Neural progenitor cell (in vitro differentiated cells): ENCODE measurements at regions not wholly inside any gene's neighbourhood (a gene's known extent, or its start where the extent isn't known, plus 50 kb on each side); places are given as distances from the start of the nearest gene placed in this dataset.

Experiments
- CTCF ChIP-seq: fragments of 200-600 bp; sonication (generic); IDR thresholded peaks from 2 replicates; pipeline ENCODE4 v1.5.1; 2017; ENCODE audit warnings: antibody characterized with exemption, mild to moderate bottlenecking
- EZH2 ChIP-seq: fragments of 200-600 bp; sonication (generic); IDR thresholded peaks from 2 replicates; pipeline ENCODE4 v1.6.1; 2017; ENCODE audit warnings: antibody characterized with exemption, mild to moderate bottlenecking, moderate library complexity
- EZH2phosphoT487 ChIP-seq: fragments of 200-600 bp; sonication (generic); IDR thresholded peaks from 2 replicates; pipeline ENCODE4 v1.6.1; 2017; ENCODE audit warnings: antibody characterized with exemption

DNA sequence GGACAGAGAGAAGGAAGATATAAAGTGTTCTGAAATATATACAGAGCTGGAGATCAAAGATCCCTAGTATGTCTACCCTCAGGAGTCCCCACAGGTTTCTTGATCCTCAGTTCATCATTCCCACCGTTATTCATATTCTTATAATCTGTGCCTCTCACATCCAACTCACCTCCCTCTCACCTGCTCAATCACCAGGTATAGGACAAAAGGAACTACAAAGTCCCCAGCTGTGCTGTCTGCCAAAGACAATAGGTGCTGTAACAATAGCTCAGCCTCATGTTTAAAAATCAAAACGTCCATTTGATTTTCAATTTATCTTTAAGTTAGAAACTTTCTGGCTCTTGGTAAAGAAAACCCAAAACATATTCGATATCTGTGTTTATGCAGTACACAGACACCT, 121.1 kb upstream of the PKN2 start:
- TF ChIP-seq CTCF (no peak), EZH2 (no peak), EZH2phosphoT487 (no peak)
